Tibial nerve (tissue), 4 donors: ENCODE measurements at regions not wholly inside any gene's neighbourhood (a gene's known extent, or its start where the extent isn't known, plus 50 kb on each side); places are given as distances from the start of the nearest gene placed in this dataset.

ENCODE experiments used
- EP300 ChIP-seq, 2 donors: sonication (generic); formaldehyde crosslinking; IDR thresholded peaks; one replicate each; pipeline ENCODE4 v1.6.1; 2017; ENCODE audit warnings: antibody characterized with exemption in 2 of 2, mild to moderate bottlenecking in 1 of 2
- TF ChIP-seq, protein P1 (sequence below), 5 experiments: fragments of 200-600 bp in 3 of 5; fragments of 450-650 bp in 2 of 5; sonication (generic) in 3 of 5; IDR thresholded peaks; one replicate each; pipeline ENCODE4 v1.5.1; 2016 to 2019; ENCODE audit warnings: antibody characterized with exemption in 5 of 5, mild to moderate bottlenecking in 3 of 5, moderate library complexity in 2 of 5

DNA sequence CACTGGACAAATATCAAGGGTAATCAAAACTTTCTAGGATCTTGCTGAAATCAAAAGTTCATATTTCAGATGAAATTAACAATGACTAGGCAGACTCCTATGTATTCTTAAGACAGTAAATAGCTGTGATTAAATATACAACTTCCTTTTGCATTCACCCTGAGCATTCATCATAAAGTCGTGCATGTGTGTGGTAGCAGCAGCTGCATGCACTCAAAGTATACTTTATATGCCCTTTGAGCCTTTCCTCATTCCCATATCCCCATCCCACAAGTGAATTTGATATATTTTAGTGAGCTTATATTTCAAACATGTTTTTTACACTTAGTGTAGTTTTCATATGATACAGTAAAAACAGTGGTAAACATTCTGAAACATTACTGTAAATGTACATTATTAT, 959.0 kb downstream of the C4orf33 start:
- TF ChIP-seq, protein P1, sequence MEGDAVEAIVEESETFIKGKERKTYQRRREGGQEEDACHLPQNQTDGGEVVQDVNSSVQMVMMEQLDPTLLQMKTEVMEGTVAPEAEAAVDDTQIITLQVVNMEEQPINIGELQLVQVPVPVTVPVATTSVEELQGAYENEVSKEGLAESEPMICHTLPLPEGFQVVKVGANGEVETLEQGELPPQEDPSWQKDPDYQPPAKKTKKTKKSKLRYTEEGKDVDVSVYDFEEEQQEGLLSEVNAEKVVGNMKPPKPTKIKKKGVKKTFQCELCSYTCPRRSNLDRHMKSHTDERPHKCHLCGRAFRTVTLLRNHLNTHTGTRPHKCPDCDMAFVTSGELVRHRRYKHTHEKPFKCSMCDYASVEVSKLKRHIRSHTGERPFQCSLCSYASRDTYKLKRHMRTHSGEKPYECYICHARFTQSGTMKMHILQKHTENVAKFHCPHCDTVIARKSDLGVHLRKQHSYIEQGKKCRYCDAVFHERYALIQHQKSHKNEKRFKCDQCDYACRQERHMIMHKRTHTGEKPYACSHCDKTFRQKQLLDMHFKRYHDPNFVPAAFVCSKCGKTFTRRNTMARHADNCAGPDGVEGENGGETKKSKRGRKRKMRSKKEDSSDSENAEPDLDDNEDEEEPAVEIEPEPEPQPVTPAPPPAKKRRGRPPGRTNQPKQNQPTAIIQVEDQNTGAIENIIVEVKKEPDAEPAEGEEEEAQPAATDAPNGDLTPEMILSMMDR (IDR thresholded peaks at IDR 0.05) = no peak
- TF ChIP-seq EP300 (IDR thresholded peaks at IDR 0.05) = no peak
